ENCODE measurements at regions not wholly inside any gene's neighbourhood (a gene's known extent, or its start where the extent isn't known, plus 50 kb on each side); places are given as distances from the start of the nearest gene placed in this dataset.

DNA sequence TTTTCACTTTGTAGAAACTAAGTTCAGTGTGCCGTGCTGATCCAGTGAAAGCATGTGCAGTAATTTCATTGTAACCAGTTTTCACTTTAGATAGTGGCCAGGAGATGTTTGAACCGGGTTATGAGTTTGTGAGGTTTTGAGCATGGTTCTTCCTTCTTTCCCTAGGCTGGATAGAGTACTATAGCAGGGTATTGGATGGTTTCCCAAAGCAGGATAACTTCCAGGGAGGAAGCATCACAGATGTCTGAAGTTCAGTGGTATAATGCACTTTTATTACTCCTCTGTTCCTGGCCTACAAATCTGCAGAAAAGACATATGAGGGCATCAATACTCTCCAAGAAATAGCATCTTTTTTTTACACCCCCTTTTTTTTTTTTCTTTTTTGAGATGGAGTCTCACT is 823.1 kb downstream of the USP25 start:
- Histone ChIP-seq H3K27ac (no peak overlapping the region), H3K9me3 (no peaks in the 10 kb centered on the region), H3K27me3 (replicated peaks; ENCODE audit: insufficient read depth) (no peaks in the 10 kb centered on the region), H3K4me3 (no peak overlapping the region), H3K36me3 (no peaks in the 10 kb centered on the region), H3K4me1 (replicated peaks) (no peaks in the 10 kb centered on the region)
- intact Hi-C loops (cut with DNase I) = no loop called here
- TF ChIP-seq, protein P1, sequence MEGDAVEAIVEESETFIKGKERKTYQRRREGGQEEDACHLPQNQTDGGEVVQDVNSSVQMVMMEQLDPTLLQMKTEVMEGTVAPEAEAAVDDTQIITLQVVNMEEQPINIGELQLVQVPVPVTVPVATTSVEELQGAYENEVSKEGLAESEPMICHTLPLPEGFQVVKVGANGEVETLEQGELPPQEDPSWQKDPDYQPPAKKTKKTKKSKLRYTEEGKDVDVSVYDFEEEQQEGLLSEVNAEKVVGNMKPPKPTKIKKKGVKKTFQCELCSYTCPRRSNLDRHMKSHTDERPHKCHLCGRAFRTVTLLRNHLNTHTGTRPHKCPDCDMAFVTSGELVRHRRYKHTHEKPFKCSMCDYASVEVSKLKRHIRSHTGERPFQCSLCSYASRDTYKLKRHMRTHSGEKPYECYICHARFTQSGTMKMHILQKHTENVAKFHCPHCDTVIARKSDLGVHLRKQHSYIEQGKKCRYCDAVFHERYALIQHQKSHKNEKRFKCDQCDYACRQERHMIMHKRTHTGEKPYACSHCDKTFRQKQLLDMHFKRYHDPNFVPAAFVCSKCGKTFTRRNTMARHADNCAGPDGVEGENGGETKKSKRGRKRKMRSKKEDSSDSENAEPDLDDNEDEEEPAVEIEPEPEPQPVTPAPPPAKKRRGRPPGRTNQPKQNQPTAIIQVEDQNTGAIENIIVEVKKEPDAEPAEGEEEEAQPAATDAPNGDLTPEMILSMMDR (IDR thresholded peaks at IDR 0.05) = no peak
- TF ChIP-seq POLR2AphosphoS5 (IDR thresholded peaks at IDR 0.05) (no peak), POLR2A (IDR thresholded peaks at IDR 0.05) (no peak)
- DNase-seq (ENCODE audit: low spot score) = no peak
- WGBS = 84% methylated on average over 2 of the region's 2 CpGs

DNA sequence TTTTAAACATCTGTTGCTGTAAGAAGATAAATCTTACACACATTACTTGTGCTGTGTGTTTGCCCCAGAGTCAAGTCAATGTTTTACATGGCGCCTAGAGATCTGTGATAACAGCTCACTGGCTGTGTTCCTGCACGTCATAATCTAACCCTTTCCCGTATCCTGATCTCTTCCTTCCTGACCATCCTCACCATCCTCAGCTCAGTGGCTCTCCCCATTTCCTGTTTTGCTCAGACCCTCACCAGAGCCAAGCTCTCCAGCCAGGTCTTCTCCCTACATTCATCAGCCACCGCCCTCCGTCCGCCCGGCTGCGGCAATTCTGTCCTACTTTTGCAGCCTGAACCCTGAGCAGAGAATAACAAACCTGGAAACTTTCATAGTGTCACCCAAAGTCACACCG is 824.7 kb downstream of the USP25 start:
- Histone ChIP-seq H3K4me1 (replicated peaks) (no peaks in the 10 kb centered on the region), H3K27ac (no peak overlapping the region), H3K36me3 (no peaks in the 10 kb centered on the region), H3K9me3 (no peaks in the 10 kb centered on the region), H3K4me3 (no peak overlapping the region), H3K27me3 (replicated peaks; ENCODE audit: insufficient read depth) (no peaks in the 10 kb centered on the region)
- no peak for DNase-seq (ENCODE audit: low spot score)
- 74% methylated on average over 9 of the region's 9 CpGs for WGBS
- TF ChIP-seq POLR2A (IDR thresholded peaks at IDR 0.05) = no peak
- TF ChIP-seq POLR2AphosphoS5 (IDR thresholded peaks at IDR 0.05) = no peak
- TF ChIP-seq, protein P1 (IDR thresholded peaks at IDR 0.05) = no peak
- intact Hi-C loops (cut with DNase I) = no loop called here

DNA sequence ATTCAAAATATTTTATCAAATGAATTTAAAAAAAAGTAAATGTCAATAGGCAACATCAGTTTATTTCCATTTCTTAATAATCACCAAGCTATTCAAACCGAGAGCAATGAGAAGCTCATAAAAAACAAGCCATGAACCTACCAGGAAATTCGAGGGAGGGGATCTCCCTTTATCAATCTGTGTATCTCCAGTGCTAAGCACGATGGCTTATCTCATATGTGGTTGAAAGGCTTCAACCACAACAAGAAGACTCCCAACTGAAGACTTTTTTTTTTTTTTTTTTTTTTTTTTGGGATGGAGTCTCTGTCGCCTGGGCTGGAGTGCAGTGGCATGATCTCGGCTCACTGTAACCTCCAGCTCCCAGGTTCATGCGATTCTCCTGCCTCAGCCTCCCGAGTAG is 833.3 kb downstream of the USP25 start:
- WGBS = 75% methylated on average over 7 of the region's 7 CpGs
- no peaks in the 10 kb centered on the region for H3K27me3 ChIP-seq (replicated peaks; ENCODE audit: insufficient read depth)
- H3K9me3 ChIP-seq = no peaks in the 10 kb centered on the region
- H3K4me3 ChIP-seq = no peak overlapping the region
- H3K27ac ChIP-seq = no peak overlapping the region
- intact Hi-C loops (cut with DNase I) = loop anchor here (10.0 kb wide), 1 partner anchor 702 kb away; no protein-coding TSS in a partner anchor
- no peaks in the 10 kb centered on the region for H3K36me3 ChIP-seq
- TF ChIP-seq, protein P1 (IDR thresholded peaks at IDR 0.05) = no peak
- TF ChIP-seq POLR2A (IDR thresholded peaks at IDR 0.05) (no peak), POLR2AphosphoS5 (IDR thresholded peaks at IDR 0.05) (no peak)
- no peak for DNase-seq (ENCODE audit: low spot score)
- no peaks in the 10 kb centered on the region for H3K4me1 ChIP-seq (replicated peaks)

DNA sequence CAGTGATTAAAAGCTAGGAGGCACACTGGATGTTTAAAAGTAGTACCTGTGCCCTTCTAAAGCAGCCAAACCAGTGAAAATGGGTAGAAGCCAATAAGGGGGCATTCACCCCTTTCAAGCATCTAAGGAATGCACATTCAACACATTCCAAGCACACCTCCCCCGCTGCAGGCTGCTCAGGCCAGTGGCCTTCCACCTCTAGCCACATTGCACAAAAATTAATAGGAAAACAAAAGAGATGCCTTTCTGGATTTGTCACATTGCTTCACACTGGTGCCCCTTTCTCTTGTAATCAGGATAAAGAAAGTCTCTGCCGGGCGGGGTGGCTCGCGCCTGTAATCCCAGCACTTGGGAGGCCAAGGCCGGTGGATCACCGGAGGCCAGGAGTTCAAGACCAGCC is 834.0 kb downstream of the USP25 start:
- Histone ChIP-seq H3K27ac (no peak overlapping the region), H3K4me1 (replicated peaks) (no peaks in the 10 kb centered on the region), H3K4me3 (no peak overlapping the region), H3K36me3 (no peaks in the 10 kb centered on the region), H3K27me3 (replicated peaks; ENCODE audit: insufficient read depth) (no peaks in the 10 kb centered on the region), H3K9me3 (no peaks in the 10 kb centered on the region)
- WGBS = 87% methylated on average over 7 of the region's 7 CpGs
- no peak for DNase-seq (ENCODE audit: low spot score)
- intact Hi-C loops (cut with DNase I) = loop anchor here (10.0 kb wide), 1 partner anchor 701 kb away; no protein-coding TSS in a partner anchor
- TF ChIP-seq POLR2AphosphoS5 (IDR thresholded peaks at IDR 0.05) = no peak

DNA sequence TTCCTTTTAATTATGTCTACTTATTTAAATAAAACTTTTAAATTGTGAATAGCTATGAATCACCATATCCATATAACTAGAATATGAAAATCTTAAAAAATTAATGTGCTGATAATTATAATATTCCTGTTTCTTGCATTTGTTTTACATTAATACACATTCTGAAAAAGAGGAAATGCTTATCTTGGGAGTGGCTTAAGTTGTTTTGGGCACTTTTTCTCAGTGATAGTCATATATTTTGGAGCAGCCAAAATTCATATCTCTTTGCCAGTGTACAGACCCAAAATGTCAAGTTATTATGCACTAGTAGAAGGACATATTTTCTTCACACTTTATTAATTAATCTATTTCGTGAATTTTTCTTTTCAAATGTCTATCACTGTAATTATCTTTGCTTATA is 838.5 kb downstream of the USP25 start:
- 89% methylated on average over 1 of the region's 1 CpG for WGBS
- DNase-seq (ENCODE audit: low spot score) = no peak
- Histone ChIP-seq H3K36me3 (no peaks in the 10 kb centered on the region), H3K27ac (no peak overlapping the region), H3K4me3 (no peak overlapping the region), H3K9me3 (no peaks in the 10 kb centered on the region), H3K27me3 (replicated peaks; ENCODE audit: insufficient read depth) (no peaks in the 10 kb centered on the region), H3K4me1 (replicated peaks) (no peaks in the 10 kb centered on the region)
- TF ChIP-seq POLR2A (IDR thresholded peaks at IDR 0.05) (no peak), POLR2AphosphoS5 (IDR thresholded peaks at IDR 0.05) (no peak)
- TF ChIP-seq, protein P1 (IDR thresholded peaks at IDR 0.05) = no peak
- intact Hi-C loops (cut with DNase I) = loop anchor here (10.0 kb wide), 1 partner anchor 697 kb away; no protein-coding TSS in a partner anchor

All from prostate gland (tissue), 2 donors.